Thyroid gland (tissue), 4 donors: ENCODE measurements at regions not wholly inside any gene's neighbourhood (a gene's known extent, or its start where the extent isn't known, plus 50 kb on each side); places are given as distances from the start of the nearest gene placed in this dataset.

ENCODE experiments used
- DNase-seq, 2 donors: peaks; one replicate each; pipeline ENCODE4 v3.0.0-alpha.2; 2019
- H3K27ac ChIP-seq, 3 donors: fragments of 200-600 bp; sonication (generic); 1 replicate in 2 of 3; 2 replicates in 1 of 3; pipeline ENCODE4 v1.5.1; 2016 to 2019; ENCODE audit warnings: mild to moderate bottlenecking in 1 of 3, moderate library complexity in 1 of 3
- H3K27me3 ChIP-seq: fragments of 200-600 bp; sonication (generic); one replicate; pipeline ENCODE4 v1.5.1; 2019
- H3K36me3 ChIP-seq, 2 donors: fragments of 200-600 bp; sonication (generic); one replicate each; pipeline ENCODE4 v1.5.1; 2016 to 2019
- H3K4me1 ChIP-seq, 2 donors: fragments of 200-600 bp; sonication (generic); one replicate each; pipeline ENCODE4 v1.5.1; 2017 to 2019
- H3K4me3 ChIP-seq, 3 donors: fragments of 200-600 bp; sonication (generic); replicated peaks in 1 of 3; 1 replicate in 2 of 3; 2 replicates in 1 of 3; pipeline ENCODE4 v1.5.1; 2016; ENCODE audit warnings: mild to moderate bottlenecking in 1 of 3
- H3K9me3 ChIP-seq: fragments of 200-600 bp; sonication (generic); one replicate; pipeline ENCODE4 v1.5.1; 2017
- CTCF ChIP-seq, 6 experiments: fragments of 200-600 bp in 3 of 6; fragments of 450-650 bp in 3 of 6; sonication (generic) in 3 of 6; IDR thresholded peaks; one replicate each; pipeline ENCODE4 v1.5.1; 2016 to 2019; ENCODE audit warnings: antibody characterized with exemption in 6 of 6, mild to moderate bottlenecking in 2 of 6, inconsistent platforms in 1 of 6, moderate library complexity in 1 of 6
- POLR2A ChIP-seq, 2 donors: fragments of 450-650 bp; IDR thresholded peaks; one replicate each; pipeline ENCODE4 v1.6.1; 2017; ENCODE audit warnings: antibody characterized with exemption in 2 of 2, mild to moderate bottlenecking in 2 of 2, moderate library complexity in 1 of 2
- WGBS, 2 donors: methylation state at CpG; one replicate each; pipeline ENCODE4 v1.1.5; 2017; 5-methylcytosine and 5-hydroxymethylcytosine counted together
- intact Hi-C: fragments of 100-400 bp; cut with DNase I; formaldehyde crosslinking; loops from one replicate; pipeline ENCODE4 v1.15.1; 2023

DNA sequence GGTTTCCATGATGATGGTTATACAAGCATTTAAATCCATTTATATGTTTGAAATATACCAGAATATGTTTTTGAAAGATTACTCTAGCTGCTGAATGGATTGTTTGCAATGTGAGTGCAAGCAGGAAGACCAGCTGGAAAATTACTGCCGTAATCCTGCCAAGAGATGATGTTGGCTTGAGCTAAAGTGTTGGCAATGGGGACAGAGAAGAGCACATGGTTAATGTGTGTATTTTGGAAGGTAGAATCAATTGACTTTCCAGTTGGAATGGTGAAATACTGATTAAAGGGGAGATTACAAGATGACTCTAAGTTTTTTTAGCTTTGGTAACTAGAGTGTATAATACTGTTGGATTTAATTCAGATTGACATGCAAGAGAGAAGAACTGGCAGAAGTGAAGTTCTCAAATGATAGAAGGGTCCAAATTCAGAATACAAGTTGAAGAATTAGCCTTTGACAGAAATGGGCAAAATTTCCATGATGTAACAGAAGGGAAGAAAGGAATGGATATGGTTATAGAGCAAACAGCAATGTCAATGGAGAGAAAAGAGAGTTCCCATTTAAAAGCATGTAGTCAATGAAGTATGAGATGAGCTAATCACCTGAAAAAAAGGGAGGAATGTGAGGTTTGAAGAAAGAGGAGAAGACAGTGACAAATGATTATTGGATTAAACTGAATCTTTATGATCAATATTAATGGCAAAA is 422.0 kb downstream of the CDC14C start:
- TF ChIP-seq POLR2A (IDR thresholded peaks at IDR 0.05) (no peak), CTCF (IDR thresholded peaks at IDR 0.05) (no peak)
- DNase-seq, result peak in 1 of 2 donors; percentile 1
- H3K36me3 ChIP-seq, result no peaks in the 10 kb centered on the region
- no peak overlapping the region for H3K27ac ChIP-seq
- intact Hi-C loops, result no loop called here
- 49 to 65% methylated on average over 1 of the region's 1 CpG for WGBS, 2 donors
- H3K9me3 ChIP-seq, result no peaks in the 10 kb centered on the region
- no peaks in the 10 kb centered on the region for H3K27me3 ChIP-seq
- H3K4me3 ChIP-seq, result no peak overlapping the region
- no peaks in the 10 kb centered on the region for H3K4me1 ChIP-seq

GRCh38 chr7:49367072-49367471 is 406.4 kb upstream of the VWC2 start:
- no peaks in the 10 kb centered on the region for H3K27me3 ChIP-seq
- TF ChIP-seq POLR2A (IDR thresholded peaks at IDR 0.05) (no peak), CTCF (IDR thresholded peaks at IDR 0.05) (no peak)
- no peak overlapping the region for H3K4me3 ChIP-seq
- intact Hi-C loops, result no loop called here
- no peaks in the 10 kb centered on the region for H3K9me3 ChIP-seq
- no peaks in the 10 kb centered on the region for H3K4me1 ChIP-seq
- H3K36me3 ChIP-seq, result no peaks in the 10 kb centered on the region
- WGBS, 2 donors, result 68 to 72% methylated on average over 2 of the region's 2 CpGs
- no peak for DNase-seq
- no peak overlapping the region for H3K27ac ChIP-seq

GRCh38 chr7:49371771-49372170 is 401.7 kb upstream of the VWC2 start:
- whole genome bisulfite sequencing, 2 donors, result 73 to 75% methylated on average over 1 of the region's 1 CpG
- TF ChIP-seq POLR2A (IDR thresholded peaks at IDR 0.05) (no peak), CTCF (IDR thresholded peaks at IDR 0.05) (no peak)
- H3K36me3 ChIP-seq, result no peaks in the 10 kb centered on the region
- no peaks in the 10 kb centered on the region for H3K4me1 ChIP-seq
- H3K27me3 ChIP-seq, result no peaks in the 10 kb centered on the region
- no peaks in the 10 kb centered on the region for H3K9me3 ChIP-seq
- H3K27ac ChIP-seq, result no peak overlapping the region
- H3K4me3 ChIP-seq, result no peak overlapping the region
- no peak for DNase-seq
- intact Hi-C loops, result no loop called here

GRCh38 chr7:49376817-49377375 is 396.5 kb upstream of the VWC2 start:
- TF ChIP-seq POLR2A (IDR thresholded peaks at IDR 0.05) (no peak), CTCF (IDR thresholded peaks at IDR 0.05) (no peak)
- Histone ChIP-seq H3K4me3 (no peak overlapping the region), H3K4me1 (no peaks in the 10 kb centered on the region), H3K36me3 (no peaks in the 10 kb centered on the region), H3K9me3 (no peaks in the 10 kb centered on the region), H3K27ac (no peak overlapping the region), H3K27me3 (no peaks in the 10 kb centered on the region)
- intact Hi-C loops, result no loop called here
- 64 to 73% methylated on average over 2 of the region's 2 CpGs for WGBS, 2 donors
- DNase-seq, result no peak

DNA sequence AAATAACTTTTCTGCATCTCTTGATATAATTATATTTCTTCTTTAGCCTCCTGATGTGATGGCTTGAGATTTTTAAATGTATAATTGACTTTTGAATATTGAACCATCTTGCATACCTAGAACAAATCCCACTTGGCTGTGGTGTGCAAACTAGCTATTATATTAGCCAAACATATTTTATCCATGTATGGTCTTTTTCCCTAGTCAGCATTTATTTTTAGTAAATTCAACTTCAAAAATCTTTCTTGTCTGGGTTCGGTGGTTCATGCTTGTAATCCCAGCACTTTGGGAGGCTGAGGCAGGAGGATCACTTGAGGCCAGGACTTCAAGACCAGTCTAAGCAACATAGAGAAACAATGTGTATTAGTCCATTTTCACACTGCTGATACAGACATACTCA is 386.6 kb upstream of the VWC2 start:
- Histone ChIP-seq H3K36me3 (no peaks in the 10 kb centered on the region), H3K27ac (no peak overlapping the region), H3K4me3 (no peak overlapping the region), H3K9me3 (no peaks in the 10 kb centered on the region), H3K4me1 (no peaks in the 10 kb centered on the region), H3K27me3 (no peaks in the 10 kb centered on the region)
- 91 to 92% methylated on average over 1 of the region's 1 CpG for WGBS, 2 donors
- DNase-seq, result no peak
- TF ChIP-seq CTCF (IDR thresholded peaks at IDR 0.05), result no peak
- no peak for TF ChIP-seq POLR2A (IDR thresholded peaks at IDR 0.05)
- intact Hi-C loops, result no loop called here
